Right hindlimb (tissue), 1 donor: ENCODE measurements at regions not wholly inside any gene's neighbourhood (a gene's known extent, or its start where the extent isn't known, plus 50 kb on each side); places are given as distances from the start of the nearest gene placed in this dataset.
"Not testable (repeated sequence)": the region's sequence is repeated elsewhere in the genome, so short reads cannot be mapped to it uniquely, and the experiment has no call there.

Source experiments
- DNase-seq: peaks from one replicate; pipeline ENCODE4 v3.0.0-alpha.2; 2018

GRCh38 chr2:179322289-179322688 is 57.7 kb upstream of the SESTD1 start:
- no peak for DNase-seq

- DNase-seq = not testable (repeated sequence)
These were observed 56.4 kb upstream of the SESTD1 start for GRCh38 chr2:179321034-179321433.

- not testable (repeated sequence) for DNase-seq
These were observed 50.1 kb upstream of the SESTD1 start for GRCh38 chr2:179314729-179315128.
